B cell (primary cell): ENCODE measurements at regions not wholly inside any gene's neighbourhood (a gene's known extent, or its start where the extent isn't known, plus 50 kb on each side); places are given as distances from the start of the nearest gene placed in this dataset.
A peak's percentile ranks its signal among the peaks of the same experiment; 100 is the strongest.

ENCODE experiments used
- ATAC-seq: fragments of 200-7000 bp; cut with Tn5 transposase; one replicate; pipeline ENCODE4 v1.10.0; 2021; ENCODE audit warnings: low read depth, mild to moderate bottlenecking, moderate number of reproducible peaks, moderate library complexity
- CTCF ChIA-PET: fragments of 350-600 bp; sonication (Branson Sonifier 250); formaldehyde crosslinking; loops from one replicate; lab custom pipeline; 2021; ENCODE audit warnings: antibody characterized with exemption, inconsistent platforms; lab: Charles Lee
- POLR2A ChIA-PET: fragments of 350-600 bp; sonication (Branson Sonifier 250); formaldehyde crosslinking; loops from one replicate; lab custom pipeline; 2021; ENCODE audit warnings: antibody characterized with exemption; lab: Charles Lee
- DNase-seq: peaks from one replicate; pipeline ENCODE4 v3.0.0; 2013
- H2AFZ ChIP-seq: 2 replicates; pipeline ENCODE4 v1.6.1; 2012; ENCODE audit warnings: mild to moderate bottlenecking, low read depth, low read length; ENCODE audit not compliant: insufficient read depth, poor library complexity, severe bottlenecking
- H3K27ac ChIP-seq, 2 donors: 1 replicate in 1 of 2; 2 replicates in 1 of 2; pipeline ENCODE4 v1.5.1; 2012 to 2013; ENCODE audit warnings: low read length in 2 of 2, mild to moderate bottlenecking in 2 of 2, moderate library complexity in 1 of 2
- H3K27me3 ChIP-seq, 4 experiments: fragments of 200-600 bp in 1 of 4; sonication (generic) in 1 of 4; replicated peaks in 1 of 4; 1 replicate in 2 of 4; 2 replicates in 2 of 4; pipeline versions ENCODE4 v1.6.1 to v1.7.0; 2013 to 2016; ENCODE audit warnings: low read length in 3 of 4, mild to moderate bottlenecking in 2 of 4, mixed read lengths in 1 of 4, moderate library complexity in 1 of 4; ENCODE audit not compliant: insufficient read depth in 4 of 4, control insufficient read depth in 3 of 4; ENCODE audit errors: control extremely low read depth in 1 of 4
- H3K36me3 ChIP-seq, 2 experiments: replicated peaks in 1 of 2; 1 replicate in 1 of 2; 2 replicates in 1 of 2; pipeline versions ENCODE4 v1.6.1 to v1.7.1; 2013; ENCODE audit warnings: low read length in 1 of 2; ENCODE audit not compliant: insufficient read depth in 2 of 2, control insufficient read depth in 1 of 2; ENCODE audit errors: control extremely low read depth in 1 of 2, extremely low read depth in 1 of 2
- H3K4me1 ChIP-seq, 2 donors: fragments of 200-600 bp in 1 of 2; sonication (generic) in 1 of 2; 1 replicate in 1 of 2; 2 replicates in 1 of 2; pipeline versions ENCODE4 v1.5.1 to v1.6.1; 2013 to 2017; ENCODE audit warnings: low read length in 2 of 2; ENCODE audit not compliant: control insufficient read depth in 2 of 2, insufficient read depth in 2 of 2
- H3K4me2 ChIP-seq: replicated peaks from 2 replicates; pipeline ENCODE3; 2012; ENCODE audit warnings: mild to moderate bottlenecking, low read depth, low read length; ENCODE audit not compliant: poor library complexity, severe bottlenecking
- H3K4me3 ChIP-seq, 5 experiments: fragments of 200-600 bp in 1 of 5; sonication (generic) in 1 of 5; 1 replicate in 3 of 5; 2 replicates in 2 of 5; pipeline versions ENCODE4 v1.5.1 to v1.7.0; 2011 to 2016; ENCODE audit warnings: low read length in 4 of 5, mild to moderate bottlenecking in 4 of 5, low read depth in 2 of 5, control low read depth in 1 of 5, moderate library complexity in 1 of 5; ENCODE audit not compliant: insufficient read depth in 1 of 5; ENCODE audit errors: control extremely low read depth in 1 of 5, extremely low read depth in 1 of 5
- H3K79me2 ChIP-seq: fragments of 200-600 bp; sonication (generic); one replicate; pipeline ENCODE4 v1.6.0; 2016; ENCODE audit warnings: low read length; ENCODE audit not compliant: control insufficient read depth, insufficient read depth
- H3K9ac ChIP-seq: fragments of 200-600 bp; sonication (generic); 2 replicates; pipeline ENCODE4 v1.6.1; 2017; ENCODE audit warnings: mild to moderate bottlenecking, low read length, moderate library complexity
- H3K9me3 ChIP-seq, 3 donors: one replicate each; pipeline versions ENCODE4 v1.6.1 to v1.7.1; 2013; ENCODE audit warnings: low read length in 2 of 3; ENCODE audit not compliant: control insufficient read depth in 2 of 3, insufficient read depth in 1 of 3; ENCODE audit errors: control extremely low read depth in 1 of 3
- H4K20me1 ChIP-seq: 2 replicates; pipeline ENCODE4 v1.6.0; 2012; ENCODE audit warnings: mild to moderate bottlenecking, low read length; ENCODE audit not compliant: insufficient read depth, control insufficient read depth, poor library complexity, severe bottlenecking
- H3K27ac Mint-ChIP-seq: one replicate; pipeline ENCODE4 v1.8.0; 2021; ENCODE audit warnings: mixed read lengths
- H3K27me3 Mint-ChIP-seq: one replicate; pipeline ENCODE4 v1.8.0; 2021; ENCODE audit warnings: mixed read lengths
- H3K4me1 Mint-ChIP-seq: one replicate; pipeline ENCODE4 v1.8.0; 2021; ENCODE audit warnings: mixed read lengths
- H3K4me3 Mint-ChIP-seq: one replicate; pipeline ENCODE4 v1.8.0; 2021; ENCODE audit warnings: mixed read lengths
- H3K9me3 Mint-ChIP-seq: one replicate; pipeline ENCODE4 v1.8.0; 2022; ENCODE audit warnings: mixed read lengths; ENCODE audit not compliant: insufficient read depth
- EZH2 ChIP-seq: IDR thresholded peaks from 2 replicates; pipeline ENCODE4 v1.6.1; 2012; ENCODE audit warnings: borderline replicate concordance, low read depth, mild to moderate bottlenecking, moderate library complexity, low read length; ENCODE audit not compliant: insufficient read depth, poor library complexity, severe bottlenecking
- WGBS: methylation state at CpG from one replicate; pipeline ENCODE4 v1.1.5; 2013; ENCODE audit warnings: missing lambda C conversion rate; ENCODE audit not compliant: insufficient coverage; 5-methylcytosine and 5-hydroxymethylcytosine counted together
- intact Hi-C: fragments of 100-400 bp; cut with micrococcal nuclease; formaldehyde crosslinking; loops from one replicate; pipeline ENCODE4 v1.10.0; 2022
- TF ChIP-seq, protein P1 (sequence below): fragments of 200-600 bp; IDR thresholded peaks from one replicate; pipeline ENCODE4 v1.8.0; 2022; ENCODE audit warnings: antibody characterized with exemption, mild to moderate bottlenecking

DNA sequence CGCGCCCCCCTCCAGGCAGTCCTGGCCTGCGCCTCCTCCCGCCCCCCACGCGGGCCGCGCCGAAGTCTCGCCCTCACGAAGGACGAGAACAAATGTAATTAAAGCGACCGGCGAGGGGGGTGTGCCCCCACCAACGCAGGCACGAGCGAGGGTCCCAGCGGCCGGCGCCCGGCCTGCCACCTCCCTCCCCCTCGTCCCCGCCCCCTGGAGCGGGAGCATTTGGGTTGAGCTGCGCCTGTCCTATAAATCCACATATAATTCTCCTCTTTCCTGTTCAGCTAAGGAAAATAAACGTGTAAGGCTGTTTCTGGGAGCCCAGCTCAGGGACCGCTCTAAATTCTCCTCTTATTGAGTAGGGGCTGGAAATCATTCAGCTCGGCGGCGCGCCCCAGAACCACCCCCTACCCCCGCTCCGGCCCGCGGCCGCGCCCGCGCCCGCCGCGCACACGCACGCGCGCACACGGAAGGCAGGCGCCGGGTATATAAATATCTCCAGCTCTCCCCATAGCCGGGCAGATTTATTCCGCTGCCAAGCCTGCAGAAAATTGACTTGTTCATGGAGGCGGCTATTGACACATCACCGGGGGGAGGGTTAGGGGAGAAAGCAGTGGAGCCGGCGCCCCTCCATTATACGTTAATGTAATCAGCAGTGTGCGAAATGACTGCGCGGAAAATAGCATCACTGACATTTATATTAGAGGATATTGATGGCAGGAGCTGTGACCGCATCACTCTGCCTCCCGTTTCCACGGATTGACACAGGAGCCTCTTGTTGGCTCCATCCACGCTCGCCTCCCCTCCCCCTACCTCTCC lies 61.6 kb upstream of the BTRC start:
- H4K20me1 ChIP-seq = no peaks in the 10 kb centered on the region
- peak; percentile 38 for DNase-seq
- H3K27ac Mint-ChIP-seq = no peak overlapping the region
- H3K4me3 ChIP-seq = peak overlapping the region in 4 of 5 experiments; percentile 24 to 63 (median 44)
- peaks cover 15% of the 10 kb centered on the region for H3K4me1 Mint-ChIP-seq
- H3K79me2 ChIP-seq = no peaks in the 10 kb centered on the region
- H3K36me3 ChIP-seq = no peaks in the 10 kb centered on the region
- H3K9me3 Mint-ChIP-seq = no peaks in the 10 kb centered on the region
- POLR2A ChIA-PET = no interaction called here
- TF ChIP-seq, protein P1, sequence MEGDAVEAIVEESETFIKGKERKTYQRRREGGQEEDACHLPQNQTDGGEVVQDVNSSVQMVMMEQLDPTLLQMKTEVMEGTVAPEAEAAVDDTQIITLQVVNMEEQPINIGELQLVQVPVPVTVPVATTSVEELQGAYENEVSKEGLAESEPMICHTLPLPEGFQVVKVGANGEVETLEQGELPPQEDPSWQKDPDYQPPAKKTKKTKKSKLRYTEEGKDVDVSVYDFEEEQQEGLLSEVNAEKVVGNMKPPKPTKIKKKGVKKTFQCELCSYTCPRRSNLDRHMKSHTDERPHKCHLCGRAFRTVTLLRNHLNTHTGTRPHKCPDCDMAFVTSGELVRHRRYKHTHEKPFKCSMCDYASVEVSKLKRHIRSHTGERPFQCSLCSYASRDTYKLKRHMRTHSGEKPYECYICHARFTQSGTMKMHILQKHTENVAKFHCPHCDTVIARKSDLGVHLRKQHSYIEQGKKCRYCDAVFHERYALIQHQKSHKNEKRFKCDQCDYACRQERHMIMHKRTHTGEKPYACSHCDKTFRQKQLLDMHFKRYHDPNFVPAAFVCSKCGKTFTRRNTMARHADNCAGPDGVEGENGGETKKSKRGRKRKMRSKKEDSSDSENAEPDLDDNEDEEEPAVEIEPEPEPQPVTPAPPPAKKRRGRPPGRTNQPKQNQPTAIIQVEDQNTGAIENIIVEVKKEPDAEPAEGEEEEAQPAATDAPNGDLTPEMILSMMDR = no peak
- peak; percentile 52 for TF ChIP-seq EZH2
- peaks cover 21 to 35% of the 10 kb centered on the region in 2 donors for H3K4me1 ChIP-seq
- peak overlapping the region; percentile 72 for H2AFZ ChIP-seq
- CTCF ChIA-PET = interaction anchor here (0.7 to 5.6 kb wide), 18 partner anchors 9 to 251 kb away, joined by 3 to 48 read pairs (median 5); no protein-coding TSS in a partner anchor
- intact Hi-C loops = loop anchor here (2.0 kb wide), 1 partner anchor 60 kb away; no protein-coding TSS in a partner anchor
- H3K27ac ChIP-seq = no peak overlapping the region
- peaks cover 68% of the 10 kb centered on the region for H3K27me3 Mint-ChIP-seq
- no peak for ATAC-seq
- H3K4me2 ChIP-seq = peak overlapping the region; percentile 96
- peaks cover 0 to 8% (median 0%) of the 10 kb centered on the region in 3 donors for H3K9me3 ChIP-seq
- peak overlapping the region; percentile 83 for H3K4me3 Mint-ChIP-seq
- WGBS = 1% methylated on average over 46 of the region's 65 CpGs
- peak overlapping the region; percentile 51 for H3K9ac ChIP-seq
- peaks cover 2 to 77% (median 50%) of the 10 kb centered on the region in 4 experiments for H3K27me3 ChIP-seq
